Mucosa of stomach (tissue), 1 donor: ENCODE measurements at regions not wholly inside any gene's neighbourhood (a gene's known extent, or its start where the extent isn't known, plus 50 kb on each side); places are given as distances from the start of the nearest gene placed in this dataset.
"Not testable (repeated sequence)": the region's sequence is repeated elsewhere in the genome, so short reads cannot be mapped to it uniquely, and the experiment has no call there.

Experiments used
- H3K27me3 ChIP-seq: one replicate; pipeline ENCODE4 v1.7.0; 2013; ENCODE audit warnings: mild to moderate bottlenecking, low read length; ENCODE audit not compliant: control insufficient read depth, insufficient read depth
- H3K36me3 ChIP-seq: one replicate; pipeline ENCODE4 v1.7.0; 2013; ENCODE audit warnings: low read length; ENCODE audit not compliant: control insufficient read depth, insufficient read depth
- H3K4me1 ChIP-seq: one replicate; pipeline ENCODE4 v1.7.0; 2013; ENCODE audit warnings: mild to moderate bottlenecking, low read length; ENCODE audit not compliant: control insufficient read depth, insufficient read depth
- H3K4me3 ChIP-seq: one replicate; pipeline ENCODE4 v1.7.0; 2013; ENCODE audit warnings: low read length
- H3K9ac ChIP-seq: one replicate; pipeline ENCODE4 v1.7.0; 2013; ENCODE audit warnings: mild to moderate bottlenecking, low read length, moderate library complexity
- H3K9me3 ChIP-seq: one replicate; pipeline ENCODE4 v1.7.0; 2013; ENCODE audit warnings: mild to moderate bottlenecking, low read length, moderate library complexity; ENCODE audit not compliant: control insufficient read depth
- donor health status: Pancreatic carcinoma.

GRCh38 chr3:13144163-13145023 lies 71.2 kb upstream of the IQSEC1 start:
- no peaks in the 10 kb centered on the region for H3K4me1 ChIP-seq
- no peaks in the 10 kb centered on the region for H3K9me3 ChIP-seq
- no peaks in the 10 kb centered on the region for H3K27me3 ChIP-seq
- no peak overlapping the region for H3K9ac ChIP-seq
- H3K4me3 ChIP-seq: no peak overlapping the region
- no peaks in the 10 kb centered on the region for H3K36me3 ChIP-seq

- H3K9ac ChIP-seq: no peak overlapping the region
- no peaks in the 10 kb centered on the region for H3K36me3 ChIP-seq
- no peak overlapping the region for H3K4me3 ChIP-seq
- H3K27me3 ChIP-seq: no peaks in the 10 kb centered on the region
- H3K4me1 ChIP-seq: no peaks in the 10 kb centered on the region
- no peaks in the 10 kb centered on the region for H3K9me3 ChIP-seq
Measured at GRCh38 chr3:13143381-13144004, 70.3 kb upstream of the IQSEC1 start.

GRCh38 chr3:13142552-13143380 lies 69.5 kb upstream of the IQSEC1 start:
- Histone ChIP-seq H3K9me3 (no peaks in the 10 kb centered on the region), H3K9ac (no peak overlapping the region), H3K27me3 (no peaks in the 10 kb centered on the region), H3K36me3 (no peaks in the 10 kb centered on the region), H3K4me1 (no peaks in the 10 kb centered on the region), H3K4me3 (no peak overlapping the region)

DNA sequence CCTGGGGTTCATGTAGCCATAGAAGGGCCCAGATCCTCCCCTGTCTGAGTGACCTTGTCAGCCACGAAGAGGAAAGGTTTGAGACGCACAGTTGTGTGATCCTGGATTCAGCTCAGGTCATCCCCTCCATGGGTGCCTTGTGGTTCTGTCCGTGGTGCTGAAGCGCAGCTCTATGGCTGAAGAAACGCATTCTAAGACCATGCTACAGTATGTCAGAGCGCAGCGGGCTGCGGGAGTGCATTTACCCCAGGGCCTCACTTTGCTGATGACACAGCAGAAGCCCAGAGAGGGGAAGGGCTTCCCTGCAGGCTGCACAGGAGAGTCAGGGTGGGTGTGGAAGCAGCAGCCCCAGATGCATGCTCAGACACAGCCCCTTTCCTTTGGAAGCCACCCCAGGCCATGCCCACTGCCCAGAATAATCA lies 68.8 kb upstream of the IQSEC1 start:
- no peaks in the 10 kb centered on the region for H3K9me3 ChIP-seq
- H3K36me3 ChIP-seq: no peaks in the 10 kb centered on the region
- no peaks in the 10 kb centered on the region for H3K27me3 ChIP-seq
- no peak overlapping the region for H3K4me3 ChIP-seq
- H3K4me1 ChIP-seq: no peaks in the 10 kb centered on the region
- H3K9ac ChIP-seq: no peak overlapping the region

DNA sequence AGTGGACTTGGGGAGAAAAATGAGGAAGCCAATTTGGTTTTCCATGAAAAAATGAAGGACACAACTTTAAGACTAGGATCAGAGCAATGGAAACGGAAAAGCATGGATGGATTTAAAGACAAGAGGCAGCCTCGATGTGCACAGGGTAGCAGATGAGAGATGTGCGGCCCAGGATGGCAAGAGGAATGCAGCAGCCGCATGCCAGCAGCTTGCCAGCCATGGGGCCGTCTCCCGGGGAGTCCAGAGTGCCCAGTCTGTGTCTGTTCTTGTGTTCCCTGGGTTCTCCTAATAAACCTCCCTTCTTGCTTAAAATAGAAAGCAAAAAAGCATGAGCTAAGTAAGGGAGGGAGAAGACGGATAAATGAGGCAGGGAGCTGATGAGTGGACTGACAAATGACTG lies 68.0 kb upstream of the IQSEC1 start:
- Histone ChIP-seq H3K27me3 (no peaks in the 10 kb centered on the region), H3K4me3 (no peak overlapping the region), H3K9me3 (no peaks in the 10 kb centered on the region), H3K36me3 (no peaks in the 10 kb centered on the region), H3K4me1 (no peaks in the 10 kb centered on the region), H3K9ac (no peak overlapping the region)

DNA sequence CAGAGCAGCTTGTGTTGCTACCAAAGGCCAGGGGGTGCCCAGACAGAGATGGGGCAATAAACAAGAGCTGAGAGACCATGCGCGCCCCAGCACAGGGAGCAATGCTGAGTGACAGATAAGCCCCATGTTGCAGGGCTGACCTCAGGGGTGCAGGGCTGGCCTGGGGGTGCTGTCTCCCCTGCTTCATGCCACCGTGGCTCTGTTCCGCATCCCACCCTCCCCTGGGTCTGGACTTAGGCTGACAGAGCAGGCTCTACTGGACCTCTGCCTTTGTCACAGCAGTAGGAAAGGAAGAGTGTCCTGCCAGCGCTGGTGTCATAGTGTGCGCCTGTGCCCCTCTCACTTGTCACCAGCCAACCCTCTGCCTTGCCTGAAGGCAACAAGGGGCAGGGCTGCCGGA lies 67.4 kb upstream of the IQSEC1 start:
- H3K4me3 ChIP-seq: no peak overlapping the region
- no peak overlapping the region for H3K9ac ChIP-seq
- H3K9me3 ChIP-seq: no peaks in the 10 kb centered on the region
- no peaks in the 10 kb centered on the region for H3K4me1 ChIP-seq
- H3K27me3 ChIP-seq: no peaks in the 10 kb centered on the region
- no peaks in the 10 kb centered on the region for H3K36me3 ChIP-seq

DNA sequence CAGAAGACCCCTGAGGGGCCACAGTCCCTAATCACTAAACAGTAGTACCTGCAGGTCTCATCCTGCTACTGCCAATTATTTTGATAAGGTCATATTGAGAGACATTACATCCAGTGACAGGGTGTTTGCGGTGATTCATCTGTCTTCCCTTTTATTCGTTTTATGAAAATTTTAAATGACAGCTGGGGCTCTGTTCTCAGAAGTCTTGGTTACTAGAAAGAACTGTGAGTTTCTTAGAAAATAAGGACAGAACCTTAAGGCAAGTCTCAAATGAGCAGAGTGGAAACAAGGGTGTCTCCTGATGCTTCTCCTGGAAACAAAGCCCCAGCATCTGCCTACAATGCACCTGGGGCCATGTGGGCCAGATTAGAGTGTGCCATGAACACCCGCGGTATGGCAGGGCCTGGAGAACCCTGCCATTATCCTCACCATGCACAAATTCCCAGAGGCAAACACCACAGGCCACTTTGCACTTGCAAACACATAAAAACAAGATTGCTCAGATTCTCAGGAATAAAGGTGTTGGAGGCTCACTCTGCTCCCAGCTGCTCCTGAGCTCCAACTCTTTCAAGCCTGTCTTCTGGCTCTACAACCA lies 66.3 kb upstream of the IQSEC1 start:
- Histone ChIP-seq H3K36me3 (no peaks in the 10 kb centered on the region), H3K4me1 (no peaks in the 10 kb centered on the region), H3K4me3 (no peak overlapping the region), H3K9ac (no peak overlapping the region), H3K27me3 (no peaks in the 10 kb centered on the region), H3K9me3 (no peaks in the 10 kb centered on the region)

- Histone ChIP-seq H3K9ac (no peak overlapping the region), H3K9me3 (no peaks in the 10 kb centered on the region), H3K4me1 (no peaks in the 10 kb centered on the region), H3K36me3 (no peaks in the 10 kb centered on the region), H3K27me3 (no peaks in the 10 kb centered on the region), H3K4me3 (no peak overlapping the region)
Measured at GRCh38 chr3:13138833-13139145, 65.6 kb upstream of the IQSEC1 start.

DNA sequence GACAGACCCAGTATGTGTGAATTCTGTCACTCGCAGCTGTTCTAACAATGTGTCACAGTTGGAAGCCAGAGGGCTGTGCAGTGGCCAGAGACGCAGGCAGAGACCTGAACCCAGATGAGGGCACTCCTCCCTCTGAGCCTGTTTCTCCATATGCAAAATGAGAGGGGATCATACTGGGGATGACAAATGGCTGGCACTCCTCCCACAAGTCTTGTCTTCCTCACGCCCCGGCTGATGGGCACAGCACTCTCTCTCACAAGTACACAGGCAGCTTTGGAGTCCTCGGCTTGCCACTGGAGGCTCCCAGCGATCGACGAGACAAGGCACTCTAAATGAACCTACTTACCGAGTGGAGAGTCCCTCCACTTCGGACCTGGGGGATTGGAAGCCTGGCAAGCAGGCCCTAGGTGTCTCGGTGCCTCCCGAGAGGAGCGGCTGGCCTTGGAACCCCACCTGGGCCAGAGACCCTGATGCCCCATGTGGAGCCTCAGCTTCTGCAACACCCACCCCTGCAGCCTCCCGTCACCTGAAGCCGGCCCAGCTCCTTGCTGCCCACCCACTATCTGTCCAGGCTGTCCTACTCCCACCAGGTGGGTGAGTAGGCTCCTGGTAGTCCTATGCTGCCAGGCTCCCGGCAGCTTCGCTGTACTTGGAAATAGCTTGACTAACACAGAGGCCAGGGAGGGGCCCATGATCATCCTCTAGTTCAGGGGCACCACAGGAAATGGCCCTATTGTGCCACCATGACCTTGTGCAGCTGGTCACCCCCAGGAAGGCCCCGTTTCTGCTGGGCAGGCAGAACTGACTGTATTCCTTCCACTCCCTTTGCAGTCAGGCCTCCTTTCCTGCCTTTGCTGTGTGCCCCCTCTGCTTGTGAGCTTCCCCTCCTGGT lies 65.0 kb upstream of the IQSEC1 start:
- H3K9ac ChIP-seq: no peak overlapping the region
- H3K4me3 ChIP-seq: no peak overlapping the region
- H3K36me3 ChIP-seq: no peaks in the 10 kb centered on the region
- no peaks in the 10 kb centered on the region for H3K4me1 ChIP-seq
- no peaks in the 10 kb centered on the region for H3K27me3 ChIP-seq
- no peaks in the 10 kb centered on the region for H3K9me3 ChIP-seq

- not testable (repeated sequence) for H3K9me3 ChIP-seq, H3K4me3 ChIP-seq
Measured at GRCh38 chr3:13136848-13137247, 63.6 kb upstream of the IQSEC1 start.

DNA sequence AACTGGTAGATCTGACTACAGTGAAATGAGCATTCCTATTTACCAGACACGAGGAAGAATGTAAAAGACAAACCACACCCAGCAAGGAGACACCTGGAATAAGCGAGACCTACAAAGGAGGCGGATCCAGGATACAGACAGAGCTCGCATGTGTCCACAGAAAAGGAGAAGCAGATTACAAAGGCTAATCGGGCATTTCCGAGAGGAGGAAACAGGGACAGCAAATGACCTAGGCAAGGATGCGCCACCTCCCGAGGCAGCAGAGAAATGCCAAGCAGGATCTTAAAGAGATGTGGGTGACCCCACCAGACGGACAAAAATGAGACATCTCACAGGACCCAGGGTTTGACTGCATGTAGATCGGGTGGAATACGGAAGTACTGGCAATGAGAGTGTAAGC lies 63.2 kb upstream of the IQSEC1 start:
- no peak overlapping the region for H3K4me3 ChIP-seq
- H3K4me1 ChIP-seq: no peaks in the 10 kb centered on the region
- no peaks in the 10 kb centered on the region for H3K9me3 ChIP-seq
- no peaks in the 10 kb centered on the region for H3K27me3 ChIP-seq
- H3K9ac ChIP-seq: no peak overlapping the region
- H3K36me3 ChIP-seq: no peaks in the 10 kb centered on the region

More at GRCh38 chr3:13136848-13137247, 63.6 kb upstream of the IQSEC1 start:
- not testable (repeated sequence) for H3K4me1 ChIP-seq, H3K36me3 ChIP-seq, H3K27me3 ChIP-seq, H3K9ac ChIP-seq
